ENCODE measurements at regions not wholly inside any gene's neighbourhood (a gene's known extent, or its start where the extent isn't known, plus 50 kb on each side); places are given as distances from the start of the nearest gene placed in this dataset.

DNA sequence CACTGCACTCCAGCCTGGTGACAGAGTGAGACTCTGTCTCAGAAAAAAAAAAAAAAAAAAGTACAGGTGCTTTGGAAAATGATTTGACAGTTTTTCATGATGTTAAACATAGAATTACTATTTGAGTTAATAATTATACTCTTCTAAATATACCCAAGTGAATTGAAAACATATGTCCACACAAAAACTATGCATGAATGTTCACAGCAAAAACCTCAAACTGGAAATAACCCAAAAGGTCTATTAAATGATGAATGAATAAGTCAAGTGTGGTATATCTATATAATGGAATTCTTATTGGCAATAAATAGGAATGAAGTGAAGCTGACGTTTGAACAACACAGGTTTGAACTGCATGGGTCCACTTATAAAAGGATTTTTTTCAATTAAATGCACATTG, 207.2 kb upstream of the DAB2 start:
- intact Hi-C loops (cut with DNase I, micrococcal nuclease), result no loop called here
- Histone ChIP-seq H3K4me3 (no peak overlapping the region), H3K9me3 (no peaks in the 10 kb centered on the region), H3K36me3 (ENCODE audit: low read depth) (no peaks in the 10 kb centered on the region), H3K4me1 (ENCODE audit: low read depth) (no peaks in the 10 kb centered on the region)
- TF ChIP-seq, protein P1, sequence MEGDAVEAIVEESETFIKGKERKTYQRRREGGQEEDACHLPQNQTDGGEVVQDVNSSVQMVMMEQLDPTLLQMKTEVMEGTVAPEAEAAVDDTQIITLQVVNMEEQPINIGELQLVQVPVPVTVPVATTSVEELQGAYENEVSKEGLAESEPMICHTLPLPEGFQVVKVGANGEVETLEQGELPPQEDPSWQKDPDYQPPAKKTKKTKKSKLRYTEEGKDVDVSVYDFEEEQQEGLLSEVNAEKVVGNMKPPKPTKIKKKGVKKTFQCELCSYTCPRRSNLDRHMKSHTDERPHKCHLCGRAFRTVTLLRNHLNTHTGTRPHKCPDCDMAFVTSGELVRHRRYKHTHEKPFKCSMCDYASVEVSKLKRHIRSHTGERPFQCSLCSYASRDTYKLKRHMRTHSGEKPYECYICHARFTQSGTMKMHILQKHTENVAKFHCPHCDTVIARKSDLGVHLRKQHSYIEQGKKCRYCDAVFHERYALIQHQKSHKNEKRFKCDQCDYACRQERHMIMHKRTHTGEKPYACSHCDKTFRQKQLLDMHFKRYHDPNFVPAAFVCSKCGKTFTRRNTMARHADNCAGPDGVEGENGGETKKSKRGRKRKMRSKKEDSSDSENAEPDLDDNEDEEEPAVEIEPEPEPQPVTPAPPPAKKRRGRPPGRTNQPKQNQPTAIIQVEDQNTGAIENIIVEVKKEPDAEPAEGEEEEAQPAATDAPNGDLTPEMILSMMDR (IDR thresholded peaks at IDR 0.05), result no peak
- ATAC-seq, result no peak
- DNase-seq, result no peak

DNA sequence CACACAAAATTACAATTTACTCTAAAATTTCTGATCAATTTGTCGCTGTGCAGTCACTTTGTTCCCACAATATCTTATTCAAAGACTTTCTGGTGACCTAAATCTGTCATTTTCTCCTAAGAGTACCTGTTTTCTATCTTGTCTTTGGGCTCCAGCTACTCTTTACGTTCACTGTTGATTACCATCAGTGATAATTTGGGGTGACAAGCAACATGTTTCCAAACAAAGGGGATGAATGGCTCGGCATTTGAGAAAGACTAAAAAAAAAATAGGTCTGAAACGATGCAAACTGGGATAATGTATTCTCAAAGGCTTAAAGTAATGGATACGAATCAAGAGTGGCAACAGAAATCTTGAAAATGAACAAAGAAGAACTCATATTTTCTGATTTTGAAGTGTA, 205.2 kb upstream of the DAB2 start:
- no peak for DNase-seq
- intact Hi-C loops (cut with DNase I, micrococcal nuclease), result no loop called here

DNA sequence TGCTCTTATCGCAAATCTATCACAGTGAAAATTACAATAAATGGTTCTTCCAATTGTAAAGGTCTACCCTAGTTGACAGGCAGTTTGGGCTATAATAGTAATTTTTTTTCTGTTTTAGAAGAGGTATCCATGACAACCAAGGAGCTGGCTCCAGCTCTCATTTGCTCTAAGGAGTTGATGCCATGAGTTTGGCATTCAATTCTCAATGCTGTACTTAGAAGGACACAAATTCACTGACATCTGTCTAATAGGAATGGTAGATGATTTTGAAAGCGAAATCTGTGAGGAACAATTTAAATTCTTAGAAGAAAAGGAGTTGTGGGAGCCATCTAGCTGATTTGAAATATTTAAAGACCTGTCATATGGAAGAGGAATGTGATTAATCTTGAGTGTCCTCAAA, 203.6 kb upstream of the DAB2 start:
- Histone ChIP-seq H3K9me3 (no peaks in the 10 kb centered on the region), H3K4me3 (no peak overlapping the region), H3K4me1 (ENCODE audit: low read depth) (no peaks in the 10 kb centered on the region), H3K36me3 (ENCODE audit: low read depth) (no peaks in the 10 kb centered on the region)
- ATAC-seq (no peak), DNase-seq (no peak)
- TF ChIP-seq, protein P1 (IDR thresholded peaks at IDR 0.05), result no peak
- intact Hi-C loops (cut with DNase I, micrococcal nuclease), result no loop called here

More for the DNA sequence above, 205.2 kb upstream of the DAB2 start:
- no peaks in the 10 kb centered on the region for H3K4me1 ChIP-seq (ENCODE audit: low read depth)
- H3K36me3 ChIP-seq (ENCODE audit: low read depth), result no peaks in the 10 kb centered on the region
- TF ChIP-seq, protein P1 (IDR thresholded peaks at IDR 0.05), result no peak
- no peak overlapping the region for H3K4me3 ChIP-seq
- no peak for ATAC-seq
- no peaks in the 10 kb centered on the region for H3K9me3 ChIP-seq

DNA sequence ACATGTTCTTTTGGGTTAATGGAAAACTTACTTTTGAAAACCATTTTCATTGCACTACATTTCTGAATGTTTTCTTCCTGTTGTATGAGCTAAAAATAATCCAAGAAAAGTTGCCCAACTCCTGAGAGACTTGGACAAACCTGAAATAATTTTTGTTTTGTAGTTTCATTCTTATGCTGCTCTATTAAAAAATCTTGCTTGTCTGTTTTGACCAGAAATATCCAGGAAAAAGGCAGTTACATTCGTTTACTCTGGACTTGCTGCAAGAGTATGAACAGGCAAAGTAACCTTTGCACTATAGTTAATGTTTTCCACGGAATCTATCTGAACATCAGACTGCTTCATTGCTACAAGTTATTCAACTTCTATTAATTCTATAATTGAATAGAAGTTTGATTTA, 200.1 kb upstream of the DAB2 start:
- intact Hi-C loops (cut with DNase I, micrococcal nuclease), result no loop called here
- DNase-seq, result no peak
- ATAC-seq, result peak; percentile 81
- TF ChIP-seq, protein P1 (IDR thresholded peaks at IDR 0.05), result no peak
- H3K4me3 ChIP-seq, result no peak overlapping the region
- H3K9me3 ChIP-seq, result no peaks in the 10 kb centered on the region
- H3K36me3 ChIP-seq (ENCODE audit: low read depth), result no peaks in the 10 kb centered on the region
- H3K4me1 ChIP-seq (ENCODE audit: low read depth), result no peaks in the 10 kb centered on the region

DNA sequence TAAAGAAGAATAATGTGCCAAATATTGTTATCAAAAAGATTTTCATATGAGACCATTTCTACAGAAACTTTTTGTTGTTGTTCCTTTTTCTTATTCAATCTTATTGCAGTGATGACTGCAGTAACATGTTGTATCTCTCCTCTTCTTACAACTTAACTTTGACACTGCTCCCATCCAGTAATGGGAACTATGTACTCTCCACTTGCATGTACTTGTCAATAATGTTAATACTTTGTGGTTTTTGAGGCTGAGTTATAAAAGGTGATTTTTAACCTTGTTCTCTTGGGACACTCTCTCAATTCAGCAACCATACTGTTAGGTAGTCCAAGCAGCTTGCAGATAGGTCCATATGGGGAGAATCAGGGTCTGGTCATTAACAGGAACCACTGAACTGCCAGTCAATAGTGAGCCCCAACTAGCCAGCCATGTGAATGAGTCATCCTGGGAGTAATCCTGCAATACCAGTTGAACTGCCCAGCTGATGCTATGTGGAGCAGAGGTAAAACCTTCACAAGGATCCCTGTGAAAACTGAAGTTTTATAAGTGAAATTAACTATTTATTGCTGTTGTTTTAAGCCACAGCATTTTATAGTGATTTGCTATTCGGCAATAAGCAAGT, 199.6 kb upstream of the DAB2 start:
- peak; percentile 98 for ATAC-seq
- DNase-seq, result peak in 2 of 3 donors; percentile 37 to 88
- no peak overlapping the region for H3K4me3 ChIP-seq
- H3K9me3 ChIP-seq, result no peaks in the 10 kb centered on the region
- H3K36me3 ChIP-seq (ENCODE audit: low read depth), result no peaks in the 10 kb centered on the region
- no peaks in the 10 kb centered on the region for H3K4me1 ChIP-seq (ENCODE audit: low read depth)
- TF ChIP-seq, protein P1 (IDR thresholded peaks at IDR 0.05), result no peak
- intact Hi-C loops (cut with DNase I, micrococcal nuclease), result no loop called here
